Jurkat, Clone E6-1 (cell line): ENCODE measurements at regions not wholly inside any gene's neighbourhood (a gene's known extent, or its start where the extent isn't known, plus 50 kb on each side); places are given as distances from the start of the nearest gene placed in this dataset.

Source experiments
- DNase-seq: peaks from one replicate; pipeline ENCODE4 v3.0.0-alpha.2; 2011; ENCODE audit warnings: low read depth, low spot score
- H3K4me3 ChIP-seq: 2 replicates; pipeline ENCODE4 v1.5.1; 2011; ENCODE audit warnings: mild to moderate bottlenecking, low read length, control low read depth, moderate library complexity

GRCh38 chr3:68089572-68090011 is 435.2 kb upstream of the SUCLG2 start:
- DNase-seq = no peak
- no peak overlapping the region for H3K4me3 ChIP-seq

- DNase-seq = no peak
- H3K4me3 ChIP-seq = no peak overlapping the region
Observed at GRCh38 chr3:68088636-68089035, 434.2 kb upstream of the SUCLG2 start.

- no peak overlapping the region for H3K4me3 ChIP-seq
- DNase-seq = peak; percentile 53
Observed at GRCh38 chr3:68088216-68088615, 433.8 kb upstream of the SUCLG2 start.

GRCh38 chr3:68072062-68072461 is 417.6 kb upstream of the SUCLG2 start:
- no peak overlapping the region for H3K4me3 ChIP-seq
- no peak for DNase-seq

GRCh38 chr3:68070186-68070585 is 415.8 kb upstream of the SUCLG2 start:
- no peak overlapping the region for H3K4me3 ChIP-seq
- DNase-seq = no peak

GRCh38 chr3:68067314-68067713 is 412.9 kb upstream of the SUCLG2 start:
- no peak for DNase-seq
- no peak overlapping the region for H3K4me3 ChIP-seq

GRCh38 chr3:68062926-68063325 is 408.5 kb upstream of the SUCLG2 start:
- H3K4me3 ChIP-seq = no peak overlapping the region
- DNase-seq = no peak

- no peak overlapping the region for H3K4me3 ChIP-seq
- no peak for DNase-seq
Observed at GRCh38 chr3:68060910-68061309, 406.5 kb upstream of the SUCLG2 start.

GRCh38 chr3:68060191-68060590 is 405.8 kb upstream of the SUCLG2 start:
- H3K4me3 ChIP-seq = no peak overlapping the region
- DNase-seq = no peak

- H3K4me3 ChIP-seq = no peak overlapping the region
- DNase-seq = no peak
Observed at GRCh38 chr3:68059628-68060152, 405.3 kb upstream of the SUCLG2 start.

GRCh38 chr3:68057637-68058320 is 403.4 kb upstream of the SUCLG2 start:
- peak; percentile 76 for DNase-seq
- no peak overlapping the region for H3K4me3 ChIP-seq

GRCh38 chr3:68056556-68056955 is 402.1 kb upstream of the SUCLG2 start:
- DNase-seq = no peak
- no peak overlapping the region for H3K4me3 ChIP-seq

GRCh38 chr3:68055215-68055614 is 400.8 kb upstream of the SUCLG2 start:
- DNase-seq = no peak
- no peak overlapping the region for H3K4me3 ChIP-seq

GRCh38 chr3:68049776-68050175 is 395.4 kb upstream of the SUCLG2 start:
- DNase-seq = no peak
- H3K4me3 ChIP-seq = no peak overlapping the region

GRCh38 chr3:68045976-68046375 is 391.6 kb upstream of the SUCLG2 start:
- no peak overlapping the region for H3K4me3 ChIP-seq
- no peak for DNase-seq

- no peak overlapping the region for H3K4me3 ChIP-seq
- DNase-seq = no peak
Observed at GRCh38 chr3:68033867-68034266, 379.5 kb upstream of the SUCLG2 start.

GRCh38 chr3:68032209-68032608 is 377.8 kb upstream of the SUCLG2 start:
- no peak for DNase-seq

GRCh38 chr3:68025189-68025588 is 370.8 kb upstream of the SUCLG2 start:
- no peak overlapping the region for H3K4me3 ChIP-seq
- DNase-seq = no peak

More at GRCh38 chr3:68032209-68032608, 377.8 kb upstream of the SUCLG2 start:
- H3K4me3 ChIP-seq = no peak overlapping the region

GRCh38 chr3:68019876-68020275 is 365.5 kb upstream of the SUCLG2 start:
- no peak overlapping the region for H3K4me3 ChIP-seq
- DNase-seq = no peak

GRCh38 chr3:68018275-68018674 is 363.9 kb upstream of the SUCLG2 start:
- no peak for DNase-seq
- H3K4me3 ChIP-seq = no peak overlapping the region

GRCh38 chr3:68017069-68017468 is 362.7 kb upstream of the SUCLG2 start:
- H3K4me3 ChIP-seq = no peak overlapping the region
- no peak for DNase-seq
